PFSK-1 (cell line): ENCODE measurements at regions not wholly inside any gene's neighbourhood (a gene's known extent, or its start where the extent isn't known, plus 50 kb on each side); places are given as distances from the start of the nearest gene placed in this dataset.

Experiments
- FOXP2 ChIP-seq: optimal IDR thresholded peaks from 2 replicates; pipeline ENCODE3; 2011; ENCODE audit warnings: borderline replicate concordance, control low read depth, inconsistent platforms; ENCODE audit not compliant: insufficient read depth; ENCODE audit errors: extremely low read length, extremely low read depth
- POLR2AphosphoS5 ChIP-seq: IDR thresholded peaks from 2 replicates; pipeline ENCODE4 v1.6.1; 2012; ENCODE audit warnings: low read depth, mild to moderate bottlenecking, control low read depth, low read length, moderate library complexity
- SIN3A ChIP-seq: IDR thresholded peaks from 2 replicates; pipeline ENCODE4 v1.6.1; 2012; ENCODE audit warnings: mild to moderate bottlenecking, low read length, moderate library complexity, borderline replicate concordance; ENCODE audit not compliant: insufficient read depth
- TAF1 ChIP-seq: IDR thresholded peaks from 2 replicates; pipeline ENCODE4 v1.6.1; 2012; ENCODE audit warnings: low read length, control low read depth, borderline replicate concordance; ENCODE audit not compliant: insufficient read depth
- TF ChIP-seq, protein P1 (sequence below), 2 experiments: IDR thresholded peaks; 2 replicates each; pipeline versions ENCODE4 v1.6.1 to v1.8.0; 2011 to 2012; ENCODE audit warnings: low read depth in 2 of 2, low read length in 2 of 2, control low read depth in 1 of 2, inconsistent platforms in 1 of 2, mild to moderate bottlenecking in 1 of 2, moderate library complexity in 1 of 2; ENCODE audit not compliant: insufficient read depth in 1 of 2

- no peak for TF ChIP-seq SIN3A
- TF ChIP-seq POLR2AphosphoS5, result no peak
- TF ChIP-seq TAF1, result no peak
- TF ChIP-seq, protein P1, sequence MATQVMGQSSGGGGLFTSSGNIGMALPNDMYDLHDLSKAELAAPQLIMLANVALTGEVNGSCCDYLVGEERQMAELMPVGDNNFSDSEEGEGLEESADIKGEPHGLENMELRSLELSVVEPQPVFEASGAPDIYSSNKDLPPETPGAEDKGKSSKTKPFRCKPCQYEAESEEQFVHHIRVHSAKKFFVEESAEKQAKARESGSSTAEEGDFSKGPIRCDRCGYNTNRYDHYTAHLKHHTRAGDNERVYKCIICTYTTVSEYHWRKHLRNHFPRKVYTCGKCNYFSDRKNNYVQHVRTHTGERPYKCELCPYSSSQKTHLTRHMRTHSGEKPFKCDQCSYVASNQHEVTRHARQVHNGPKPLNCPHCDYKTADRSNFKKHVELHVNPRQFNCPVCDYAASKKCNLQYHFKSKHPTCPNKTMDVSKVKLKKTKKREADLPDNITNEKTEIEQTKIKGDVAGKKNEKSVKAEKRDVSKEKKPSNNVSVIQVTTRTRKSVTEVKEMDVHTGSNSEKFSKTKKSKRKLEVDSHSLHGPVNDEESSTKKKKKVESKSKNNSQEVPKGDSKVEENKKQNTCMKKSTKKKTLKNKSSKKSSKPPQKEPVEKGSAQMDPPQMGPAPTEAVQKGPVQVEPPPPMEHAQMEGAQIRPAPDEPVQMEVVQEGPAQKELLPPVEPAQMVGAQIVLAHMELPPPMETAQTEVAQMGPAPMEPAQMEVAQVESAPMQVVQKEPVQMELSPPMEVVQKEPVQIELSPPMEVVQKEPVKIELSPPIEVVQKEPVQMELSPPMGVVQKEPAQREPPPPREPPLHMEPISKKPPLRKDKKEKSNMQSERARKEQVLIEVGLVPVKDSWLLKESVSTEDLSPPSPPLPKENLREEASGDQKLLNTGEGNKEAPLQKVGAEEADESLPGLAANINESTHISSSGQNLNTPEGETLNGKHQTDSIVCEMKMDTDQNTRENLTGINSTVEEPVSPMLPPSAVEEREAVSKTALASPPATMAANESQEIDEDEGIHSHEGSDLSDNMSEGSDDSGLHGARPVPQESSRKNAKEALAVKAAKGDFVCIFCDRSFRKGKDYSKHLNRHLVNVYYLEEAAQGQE (IDR thresholded peaks at IDR 0.05; ENCODE audit: insufficient read depth in 1 of 2, low read depth in 2 of 2, low read length in 2 of 2), result no peak
- no peak for TF ChIP-seq FOXP2
Observed at GRCh38 chr10:118908557-118909256, 120.8 kb upstream of the NANOS1 start.

GRCh38 chr10:118910702-118911101 lies 118.8 kb upstream of the NANOS1 start:
- TF ChIP-seq, protein P1 (IDR thresholded peaks at IDR 0.05; ENCODE audit: insufficient read depth in 1 of 2, low read depth in 2 of 2, low read length in 2 of 2), result no peak
- no peak for TF ChIP-seq FOXP2
- TF ChIP-seq TAF1, result no peak
- TF ChIP-seq SIN3A, result no peak
- TF ChIP-seq POLR2AphosphoS5, result no peak

- TF ChIP-seq TAF1, result no peak
- TF ChIP-seq, protein P1 (IDR thresholded peaks at IDR 0.05; ENCODE audit: insufficient read depth in 1 of 2, low read depth in 2 of 2, low read length in 2 of 2), result no peak
- TF ChIP-seq POLR2AphosphoS5, result no peak
- no peak for TF ChIP-seq SIN3A
- no peak for TF ChIP-seq FOXP2
Observed at GRCh38 chr10:118911363-118911762, 118.2 kb upstream of the NANOS1 start.

DNA sequence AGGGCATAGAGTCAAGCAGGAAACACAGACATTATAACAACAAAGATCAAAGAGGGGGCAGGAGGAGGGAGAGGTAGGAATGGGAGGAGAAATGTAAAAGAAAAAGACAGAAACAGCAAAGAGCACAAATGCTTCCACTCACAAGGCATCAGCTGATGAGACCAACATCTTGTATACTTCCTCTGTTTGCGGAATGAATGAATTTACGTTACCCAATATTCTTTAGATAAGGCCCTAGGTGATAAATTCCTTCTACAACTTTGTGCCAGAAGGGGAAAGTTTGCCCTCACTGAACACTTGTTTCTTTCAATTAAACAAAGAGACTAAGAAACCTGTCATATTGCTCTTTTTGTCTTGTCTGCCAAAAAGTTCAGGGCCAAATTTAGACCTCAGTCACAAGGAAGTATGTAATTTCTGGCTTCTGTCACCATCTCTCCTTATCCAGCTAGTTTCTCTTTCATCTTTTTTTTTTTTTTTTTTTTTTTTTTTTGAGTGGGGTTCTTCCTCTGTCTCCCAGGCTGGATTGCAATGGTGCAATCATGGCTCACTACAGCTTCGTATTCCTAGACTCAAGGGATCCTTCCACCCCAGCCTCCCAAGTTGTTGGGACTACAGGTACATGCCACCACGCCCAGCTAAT lies 116.4 kb upstream of the NANOS1 start:
- TF ChIP-seq, protein P1 (IDR thresholded peaks at IDR 0.05; ENCODE audit: insufficient read depth in 1 of 2, low read depth in 2 of 2, low read length in 2 of 2), result no peak
